ENCODE measurements at regions not wholly inside any gene's neighbourhood (a gene's known extent, or its start where the extent isn't known, plus 50 kb on each side); places are given as distances from the start of the nearest gene placed in this dataset.

DNA sequence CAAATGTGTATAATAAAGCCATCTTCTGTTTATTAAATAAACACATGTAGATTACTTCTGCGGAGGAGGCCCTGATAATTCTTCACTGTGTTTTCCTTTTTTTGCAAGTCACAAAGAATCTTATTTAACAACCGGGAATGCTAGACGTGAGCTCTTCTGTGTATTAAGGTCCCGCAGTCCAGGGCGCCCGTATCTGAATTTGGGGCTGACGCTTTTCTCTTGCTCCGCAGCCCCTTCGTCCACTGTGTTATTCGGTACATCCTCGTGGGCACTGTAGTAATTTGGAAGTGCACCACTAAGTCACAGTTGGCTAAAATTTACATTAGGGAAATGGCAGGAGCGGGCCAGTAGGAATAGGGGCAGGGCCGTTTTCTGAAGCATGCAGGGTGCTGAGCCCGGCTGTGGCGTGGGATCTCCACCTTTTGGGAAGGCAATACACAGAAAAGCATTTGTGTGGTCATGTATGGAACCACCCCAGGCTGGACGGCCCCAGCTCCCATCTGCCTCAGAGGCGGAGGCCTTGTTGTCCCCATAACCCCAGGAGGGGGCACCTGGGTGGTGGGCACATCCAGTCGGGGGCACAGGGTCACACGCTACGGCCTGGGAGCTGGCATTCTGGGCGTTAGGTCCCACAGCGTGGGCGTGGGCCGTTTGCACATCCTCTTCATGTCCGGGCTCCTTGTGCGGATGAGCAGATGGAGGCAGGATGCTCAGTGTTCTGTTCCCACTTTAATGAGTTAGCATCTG, 258.7 kb upstream of the IRX4 start:
- TF ChIP-seq, protein P1, sequence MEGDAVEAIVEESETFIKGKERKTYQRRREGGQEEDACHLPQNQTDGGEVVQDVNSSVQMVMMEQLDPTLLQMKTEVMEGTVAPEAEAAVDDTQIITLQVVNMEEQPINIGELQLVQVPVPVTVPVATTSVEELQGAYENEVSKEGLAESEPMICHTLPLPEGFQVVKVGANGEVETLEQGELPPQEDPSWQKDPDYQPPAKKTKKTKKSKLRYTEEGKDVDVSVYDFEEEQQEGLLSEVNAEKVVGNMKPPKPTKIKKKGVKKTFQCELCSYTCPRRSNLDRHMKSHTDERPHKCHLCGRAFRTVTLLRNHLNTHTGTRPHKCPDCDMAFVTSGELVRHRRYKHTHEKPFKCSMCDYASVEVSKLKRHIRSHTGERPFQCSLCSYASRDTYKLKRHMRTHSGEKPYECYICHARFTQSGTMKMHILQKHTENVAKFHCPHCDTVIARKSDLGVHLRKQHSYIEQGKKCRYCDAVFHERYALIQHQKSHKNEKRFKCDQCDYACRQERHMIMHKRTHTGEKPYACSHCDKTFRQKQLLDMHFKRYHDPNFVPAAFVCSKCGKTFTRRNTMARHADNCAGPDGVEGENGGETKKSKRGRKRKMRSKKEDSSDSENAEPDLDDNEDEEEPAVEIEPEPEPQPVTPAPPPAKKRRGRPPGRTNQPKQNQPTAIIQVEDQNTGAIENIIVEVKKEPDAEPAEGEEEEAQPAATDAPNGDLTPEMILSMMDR (IDR thresholded peaks at IDR 0.05), result no peak
- no peak for TF ChIP-seq POLR2A (IDR thresholded peaks at IDR 0.05)
- TF ChIP-seq POLR2AphosphoS5 (IDR thresholded peaks at IDR 0.05), result no peak
